H9 (cell line): ENCODE measurements at regions not wholly inside any gene's neighbourhood (a gene's known extent, or its start where the extent isn't known, plus 50 kb on each side); places are given as distances from the start of the nearest gene placed in this dataset.

Source experiments
- DNase-seq: peaks from one replicate; pipeline ENCODE4 v3.0.0-alpha.2; 2017
- H2AFZ ChIP-seq: one replicate; pipeline ENCODE4 v1.6.1; 2013; ENCODE audit warnings: mild to moderate bottlenecking, low read length, control low read depth, moderate library complexity
- H2AK5ac ChIP-seq: 2 replicates; pipeline ENCODE4 v1.6.1; 2013; ENCODE audit warnings: low read length, control low read depth, mixed read lengths; ENCODE audit not compliant: insufficient read length
- H2BK120ac ChIP-seq: one replicate; pipeline ENCODE4 v1.6.1; 2013; ENCODE audit warnings: low read depth, mild to moderate bottlenecking, low read length, control low read depth, inconsistent platforms; ENCODE audit not compliant: poor library complexity, severe bottlenecking
- H2BK12ac ChIP-seq: 2 replicates; pipeline ENCODE4 v1.6.1; 2013; ENCODE audit warnings: low read length, control low read depth, mixed read lengths, low read depth; ENCODE audit not compliant: insufficient read length
- H2BK15ac ChIP-seq: 2 replicates; pipeline ENCODE4 v1.6.1; 2013; ENCODE audit warnings: low read depth, low read length, control low read depth
- H2BK20ac ChIP-seq: one replicate; pipeline ENCODE4 v1.6.1; 2013; ENCODE audit warnings: low read depth, mild to moderate bottlenecking, low read length, control low read depth, inconsistent platforms; ENCODE audit not compliant: poor library complexity, severe bottlenecking
- H2BK5ac ChIP-seq: 2 replicates; pipeline ENCODE4 v1.6.1; 2013; ENCODE audit warnings: low read length, control low read depth, mixed read lengths; ENCODE audit not compliant: insufficient read length
- H3K14ac ChIP-seq: 2 replicates; pipeline ENCODE4 v1.6.1; 2013; ENCODE audit warnings: low read length, control low read depth; ENCODE audit not compliant: insufficient read depth
- H3K18ac ChIP-seq: 2 replicates; pipeline ENCODE4 v1.6.1; 2013; ENCODE audit warnings: low read depth, mild to moderate bottlenecking, mixed read lengths, low read length, control low read depth; ENCODE audit not compliant: insufficient read length
- H3K23ac ChIP-seq: 2 replicates; pipeline ENCODE4 v1.6.1; 2013; ENCODE audit warnings: low read length, control low read depth, mixed read lengths, low read depth; ENCODE audit not compliant: insufficient read length
- H3K23me2 ChIP-seq: 2 replicates; pipeline ENCODE4 v1.6.1; 2013; ENCODE audit warnings: low read depth, mild to moderate bottlenecking, mixed read lengths, low read length, control low read depth; ENCODE audit not compliant: insufficient read length, poor library complexity, severe bottlenecking
- H3K27ac ChIP-seq: 2 replicates; pipeline ENCODE4 v1.5.1; 2013; ENCODE audit warnings: low read length, control low read depth, mixed read lengths, low read depth; ENCODE audit not compliant: insufficient read length
- H3K27me3 ChIP-seq: 2 replicates; pipeline ENCODE4 v1.6.1; 2013; ENCODE audit warnings: low read length, control low read depth, inconsistent platforms; ENCODE audit not compliant: insufficient read depth
- H3K4ac ChIP-seq: 2 replicates; pipeline ENCODE4 v1.6.1; 2013; ENCODE audit warnings: low read depth, mild to moderate bottlenecking, control low read depth, inconsistent platforms, low read length, moderate library complexity
- H3K4me1 ChIP-seq: 2 replicates; pipeline ENCODE4 v1.6.1; 2013; ENCODE audit warnings: low read length, control low read depth, inconsistent platforms; ENCODE audit not compliant: insufficient read depth
- H3K4me2 ChIP-seq: 2 replicates; pipeline ENCODE4 v1.6.1; 2013; ENCODE audit warnings: low read length, control low read depth, mixed read lengths; ENCODE audit not compliant: insufficient read length, insufficient read depth
- H3K56ac ChIP-seq: 2 replicates; pipeline ENCODE4 v1.6.1; 2013; ENCODE audit warnings: low read depth, mild to moderate bottlenecking, mixed read lengths, low read length, control low read depth; ENCODE audit not compliant: insufficient read length
- H3K79me1 ChIP-seq: 2 replicates; pipeline ENCODE4 v1.6.1; 2013; ENCODE audit warnings: low read depth, mild to moderate bottlenecking, moderate library complexity, low read length, control low read depth, inconsistent platforms; ENCODE audit not compliant: insufficient read depth, poor library complexity, severe bottlenecking
- H3K79me2 ChIP-seq: 2 replicates; pipeline ENCODE4 v1.6.1; 2013; ENCODE audit warnings: low read length, control low read depth, inconsistent platforms; ENCODE audit not compliant: insufficient read depth
- H3K9ac ChIP-seq: 2 replicates; pipeline ENCODE4 v1.6.1; 2013; ENCODE audit warnings: low read length, control low read depth, mixed read lengths; ENCODE audit not compliant: insufficient read length; ENCODE audit errors: extremely low read depth
- H3K9me3 ChIP-seq: one replicate; pipeline ENCODE4 v1.6.1; 2013; ENCODE audit warnings: low read depth, low read length, inconsistent platforms; ENCODE audit not compliant: control insufficient read depth
- H3T11ph ChIP-seq: one replicate; pipeline ENCODE4 v1.6.1; 2013; ENCODE audit warnings: mild to moderate bottlenecking, low read length, control low read depth, inconsistent platforms
- H4K20me1 ChIP-seq: one replicate; pipeline ENCODE4 v1.6.1; 2013; ENCODE audit not compliant: control insufficient read depth, insufficient read length, insufficient read depth
- H4K5ac ChIP-seq: 2 replicates; pipeline ENCODE4 v1.6.1; 2013; ENCODE audit warnings: low read depth, mild to moderate bottlenecking, mixed read lengths, low read length, control low read depth; ENCODE audit not compliant: insufficient read length
- H4K8ac ChIP-seq: replicated peaks from 2 replicates; pipeline ENCODE4 v1.6.1; 2013; ENCODE audit warnings: low read length, control low read depth, mixed read lengths, low read depth; ENCODE audit not compliant: insufficient read length
- H4K91ac ChIP-seq: 2 replicates; pipeline ENCODE4 v1.6.1; 2013; ENCODE audit warnings: low read depth, mild to moderate bottlenecking, moderate library complexity, mixed read lengths, low read length, control low read depth; ENCODE audit not compliant: insufficient read length
- H3K27ac Mint-ChIP-seq, 3 experiments: 2 replicates in 2 of 3; 3 replicates in 1 of 3; pipeline ENCODE4 v1.8.0; 2020 to 2021; ENCODE audit warnings: mixed read lengths in 3 of 3, mild to moderate bottlenecking in 1 of 3, moderate library complexity in 1 of 3
- H3K27me3 Mint-ChIP-seq: 2 replicates; pipeline ENCODE4 v1.8.0; 2021; ENCODE audit warnings: low read depth, mild to moderate bottlenecking, moderate library complexity, mixed read lengths
- H3K36me3 Mint-ChIP-seq, 3 experiments: 2 replicates in 2 of 3; 3 replicates in 1 of 3; pipeline ENCODE4 v1.8.0; 2020 to 2021; ENCODE audit warnings: low read depth in 3 of 3, mixed read lengths in 3 of 3; ENCODE audit not compliant: insufficient read depth in 1 of 3
- H3K4me1 Mint-ChIP-seq, 2 experiments: 2 replicates each; pipeline ENCODE4 v1.8.0; 2020; ENCODE audit warnings: mixed read lengths in 2 of 2
- H3K4me3 Mint-ChIP-seq, 2 experiments: 2 replicates in 1 of 2; 3 replicates in 1 of 2; pipeline ENCODE4 v1.8.0; 2020 to 2021; ENCODE audit warnings: mild to moderate bottlenecking in 2 of 2, mixed read lengths in 2 of 2, moderate library complexity in 1 of 2
- H3K9me3 Mint-ChIP-seq, 2 experiments: 2 replicates in 1 of 2; 3 replicates in 1 of 2; pipeline ENCODE4 v1.8.0; 2020; ENCODE audit warnings: mild to moderate bottlenecking in 2 of 2, mixed read lengths in 2 of 2, moderate library complexity in 1 of 2
- CTCF ChIP-seq: fragments of 200-600 bp; sonication (generic); conservative IDR thresholded peaks from 3 replicates; pipeline ENCODE4 v1.8.0; 2021; ENCODE audit warnings: antibody characterized with exemption, mild to moderate bottlenecking
- WGBS: extraction: QIAGEN DNeasy Blood & Tissue Kit; methylation state at CpG from one replicate; pipeline ENCODE4 v1.1.7; 2013; ENCODE audit warnings: missing lambda C conversion rate, low lambda C conversion rate, mixed read lengths; ENCODE audit not compliant: insufficient read length; ENCODE audit errors: extremely low coverage; 5-methylcytosine and 5-hydroxymethylcytosine counted together

- Histone ChIP-seq H4K91ac (no peak overlapping the region), H3K27me3 (no peaks in the 10 kb centered on the region), H3K27ac (no peak overlapping the region), H3K23me2 (no peaks in the 10 kb centered on the region), H4K8ac (no peak overlapping the region), H3K18ac (no peak overlapping the region), H3K79me1 (no peaks in the 10 kb centered on the region), H2BK15ac (no peak overlapping the region), H3K4me2 (no peak overlapping the region), H3K4me1 (no peaks in the 10 kb centered on the region), H2BK5ac (no peak overlapping the region), H3K79me2 (no peaks in the 10 kb centered on the region), H2BK12ac (no peak overlapping the region), H3K23ac (no peak overlapping the region), H3T11ph (no peak overlapping the region), H2BK120ac (no peak overlapping the region), H3K9me3 (no peaks in the 10 kb centered on the region), H4K5ac (no peak overlapping the region), H3K9ac (no peak overlapping the region), H3K4ac (no peak overlapping the region), H2AFZ (no peak overlapping the region), H3K14ac (no peak overlapping the region), H2BK20ac (no peak overlapping the region), H2AK5ac (no peak overlapping the region), H3K56ac (no peak overlapping the region), H4K20me1 (no peaks in the 10 kb centered on the region)
- TF ChIP-seq CTCF = no peak
- DNase-seq = no peak
- Mint-ChIP-seq H3K27ac (no peak overlapping the region; a peak in 3 of 7 replicates), H3K4me3 (no peak overlapping the region), H3K27me3 (peaks cover 4% of the 10 kb centered on the region; the same call in 1 of the 2 replicates), H3K36me3 (no peaks in the 10 kb centered on the region), H3K4me1 (peaks cover 14 to 17% of the 10 kb centered on the region in 2 experiments), H3K9me3 (no peaks in the 10 kb centered on the region)
- no CpG with 5 or more reads among the region's 2 CpGs for WGBS
Observed at GRCh38 chr9:19940811-19941535, 152.1 kb upstream of the SLC24A2 start.
